NCI-H226 (cell line): ENCODE measurements at regions not wholly inside any gene's neighbourhood (a gene's known extent, or its start where the extent isn't known, plus 50 kb on each side); places are given as distances from the start of the nearest gene placed in this dataset.
A peak's percentile ranks its signal among the peaks of the same experiment; 100 is the strongest.

Experiments
- DNase-seq: peaks from one replicate; pipeline ENCODE4 v3.0.0-alpha.2; 2015

DNA sequence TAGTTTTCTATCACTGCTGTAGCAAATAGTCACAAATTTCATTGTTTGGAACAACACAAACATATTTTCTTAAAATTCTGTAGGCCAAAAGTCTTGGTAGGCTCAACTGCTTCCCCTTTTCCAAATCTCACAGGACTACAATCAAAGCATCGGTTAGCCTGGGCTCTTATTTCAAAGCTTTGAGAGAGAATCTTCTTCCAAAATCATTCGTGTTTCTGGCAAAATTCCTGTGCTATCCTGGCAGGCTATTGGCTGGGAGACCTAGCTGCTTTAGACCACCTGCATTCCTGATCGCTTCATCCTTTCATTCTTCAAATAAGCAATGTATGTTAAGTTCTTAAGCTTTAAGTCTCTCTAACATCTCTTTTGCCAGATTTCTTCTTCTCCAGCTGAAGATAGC lies 629.8 kb upstream of the CDH18 start:
- no peak for DNase-seq

DNA sequence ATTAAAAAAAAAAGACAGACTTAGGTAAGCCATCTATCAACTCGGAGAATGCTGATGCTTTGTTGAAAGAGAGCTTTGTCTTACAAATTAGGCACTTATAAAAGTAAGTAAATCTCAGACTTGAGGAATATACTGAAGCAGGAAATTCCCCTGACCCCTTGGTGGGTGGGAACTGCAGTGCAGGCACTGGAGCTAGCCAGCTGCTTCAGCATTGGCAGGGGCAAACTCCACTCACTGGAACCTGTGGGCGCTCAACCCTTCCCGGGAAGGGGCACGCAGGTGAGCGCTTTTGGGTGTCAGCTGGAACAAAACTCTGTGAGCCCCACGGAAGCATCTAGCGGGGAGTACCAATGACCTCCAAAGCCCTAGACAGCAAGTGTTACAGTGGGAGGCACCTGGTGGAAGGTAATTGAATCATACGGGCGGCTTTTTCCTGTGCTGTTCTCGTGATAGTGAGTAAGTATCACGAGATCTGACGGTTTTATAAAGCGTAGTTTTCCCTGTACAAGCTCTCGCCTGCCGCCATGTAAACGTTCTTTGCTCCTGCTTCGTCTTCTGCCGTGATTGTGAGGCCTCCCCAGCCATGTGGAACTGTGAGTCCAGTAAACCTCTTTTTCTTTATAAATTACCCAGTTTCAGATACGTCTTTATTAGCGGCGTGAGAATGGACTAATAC lies 628.0 kb upstream of the CDH18 start:
- no peak for DNase-seq

DNA sequence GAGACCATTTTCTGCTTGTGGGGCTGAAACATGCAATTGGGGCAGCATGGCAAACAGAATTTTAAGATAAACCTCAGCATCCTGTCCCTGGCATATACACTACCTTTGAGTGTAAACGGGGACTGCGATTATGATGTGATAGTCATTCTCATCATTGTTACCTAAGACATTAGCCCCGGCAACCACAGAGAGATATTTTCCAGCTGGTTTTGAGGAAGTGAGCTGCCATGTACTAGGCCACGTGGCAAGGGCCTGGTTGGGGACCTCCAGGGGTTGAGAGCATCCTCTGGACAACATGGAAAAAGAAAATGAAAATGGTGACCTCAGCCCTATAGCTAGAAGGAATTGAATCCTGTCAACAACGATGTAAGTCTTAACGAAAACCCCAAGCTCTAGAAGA lies 623.6 kb upstream of the CDH18 start:
- DNase-seq, result no peak

DNA sequence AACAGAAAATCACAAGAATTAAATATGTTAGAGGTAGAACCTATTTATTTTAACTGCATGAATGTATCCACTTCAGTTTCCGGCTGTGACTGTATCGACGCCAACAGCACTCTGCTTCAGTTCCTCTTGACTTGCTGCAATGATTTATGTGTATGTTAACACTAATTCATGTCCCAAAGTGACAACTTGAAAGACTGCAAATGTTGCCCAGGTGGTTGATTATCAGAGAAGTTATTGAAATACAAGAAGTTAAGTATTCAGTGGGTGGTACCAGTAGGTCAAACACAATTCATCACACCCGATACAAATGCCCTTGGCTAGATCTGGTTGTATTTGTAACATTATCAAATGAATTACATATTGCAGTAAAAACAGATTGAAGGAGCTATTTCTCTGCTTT lies 622.7 kb upstream of the CDH18 start:
- DNase-seq, result no peak

DNA sequence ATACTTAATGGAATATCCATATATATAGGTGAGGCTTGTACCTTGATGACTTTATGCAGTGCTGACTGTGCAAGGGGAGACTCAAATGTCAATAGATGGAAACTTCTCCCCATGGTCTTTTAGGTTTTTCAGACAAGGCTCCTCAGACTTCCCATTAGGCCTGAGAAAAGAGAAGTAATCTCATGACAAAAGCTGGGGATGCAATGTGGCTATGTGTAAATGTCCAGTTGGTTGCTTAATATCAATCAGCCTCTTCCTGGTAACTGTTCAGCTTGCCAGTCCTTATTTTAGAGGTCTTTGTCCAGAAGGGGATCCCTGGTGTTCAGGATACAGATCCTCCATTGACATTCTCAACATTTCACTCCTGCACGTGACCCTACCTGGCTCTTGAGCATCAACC lies 621.1 kb upstream of the CDH18 start:
- DNase-seq, result no peak

DNA sequence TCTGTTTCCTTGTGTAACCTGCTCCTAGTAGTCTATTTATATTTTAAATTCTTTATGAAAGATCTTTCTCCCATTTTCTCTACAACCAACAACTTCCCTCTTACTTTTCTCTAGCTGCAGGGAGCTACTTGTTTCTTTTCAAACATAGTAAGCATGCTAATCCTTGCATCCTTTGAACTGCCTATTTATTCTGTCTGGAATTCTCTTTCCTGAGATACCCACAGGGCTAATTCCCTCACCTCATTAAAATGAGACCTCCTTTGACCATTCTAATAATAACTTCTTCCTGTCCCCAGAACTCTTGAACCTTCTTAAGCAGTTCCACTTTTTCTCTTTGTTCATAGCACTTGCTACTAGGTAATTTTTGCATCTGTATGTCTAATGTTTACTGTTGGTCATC lies 620.6 kb upstream of the CDH18 start:
- no peak for DNase-seq

DNA sequence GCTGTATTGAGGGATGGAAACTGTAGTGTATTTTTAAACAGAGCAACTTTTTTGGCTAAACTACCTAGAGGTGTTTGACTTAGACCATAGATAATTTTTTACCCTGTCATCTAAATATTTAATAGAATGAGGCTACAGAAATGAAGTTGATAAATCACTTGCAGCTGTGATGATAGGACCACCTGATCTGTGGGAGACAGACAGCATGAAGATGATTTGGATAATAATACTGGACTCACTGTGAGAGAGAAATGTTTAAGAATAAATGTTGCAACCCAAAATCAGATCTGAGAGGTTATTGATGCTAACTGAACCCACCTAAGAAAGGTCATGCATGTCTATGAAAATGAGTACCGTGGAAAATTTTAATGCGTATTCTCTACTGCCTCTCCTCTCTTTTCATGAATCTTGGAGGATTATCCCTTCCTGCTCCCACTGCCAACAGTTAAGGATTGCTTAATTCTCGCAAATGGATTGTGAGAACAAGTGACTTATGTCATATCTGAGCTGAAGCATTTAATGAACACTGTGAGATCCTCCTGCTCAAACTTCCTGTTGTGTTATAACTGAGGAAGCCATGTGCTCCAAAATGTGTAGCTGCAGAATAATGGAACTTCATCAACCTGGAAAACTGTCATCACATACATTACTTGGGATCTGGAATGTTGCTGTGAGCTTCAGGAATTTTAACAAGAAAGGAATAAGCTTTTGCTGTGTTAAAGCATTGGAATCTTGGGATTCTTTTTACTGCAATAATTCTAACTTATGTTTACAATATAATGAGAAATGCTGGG lies 617.9 kb upstream of the CDH18 start:
- DNase-seq, result no peak

DNA sequence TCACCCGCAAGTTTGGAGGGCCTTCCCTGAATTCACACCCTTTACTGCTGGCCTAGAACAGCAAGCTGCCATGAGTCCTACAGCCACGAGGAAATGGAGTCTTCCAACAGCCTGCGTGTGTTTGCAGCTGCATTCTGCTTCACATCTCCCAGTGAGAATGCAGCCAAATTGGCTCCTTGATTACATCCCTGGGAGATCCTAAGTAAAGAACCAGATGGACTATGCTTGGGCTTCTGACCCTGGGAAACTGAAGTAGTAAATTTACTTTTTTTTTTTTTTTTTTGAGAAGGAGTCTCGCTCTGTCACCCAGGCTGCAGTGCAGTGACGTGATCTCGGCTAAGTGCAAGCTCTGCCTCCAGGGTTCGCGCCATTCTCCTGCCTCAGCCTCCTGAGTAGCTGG lies 617.0 kb upstream of the CDH18 start:
- DNase-seq, result no peak

DNA sequence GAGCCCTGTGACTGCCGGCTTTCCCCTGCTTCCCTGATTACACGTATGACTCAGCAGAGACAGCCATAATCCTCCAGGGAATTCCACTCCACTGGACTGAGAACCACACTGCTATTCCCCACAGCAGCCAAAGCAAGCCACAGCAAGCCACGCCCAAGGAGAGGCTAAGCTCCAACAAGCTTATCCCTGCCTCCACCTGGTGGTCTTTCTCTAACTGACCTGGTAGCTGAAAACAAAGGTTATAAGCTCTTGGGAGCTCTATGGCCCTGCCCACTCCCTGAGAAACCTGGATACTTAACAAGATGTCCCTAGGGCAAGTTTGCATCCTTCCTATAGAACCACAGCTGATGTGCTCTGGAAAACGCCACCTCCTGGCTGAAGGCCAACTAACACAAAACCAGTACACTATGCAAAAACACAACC lies 613.7 kb upstream of the CDH18 start:
- DNase-seq, result peak; percentile 82

DNA sequence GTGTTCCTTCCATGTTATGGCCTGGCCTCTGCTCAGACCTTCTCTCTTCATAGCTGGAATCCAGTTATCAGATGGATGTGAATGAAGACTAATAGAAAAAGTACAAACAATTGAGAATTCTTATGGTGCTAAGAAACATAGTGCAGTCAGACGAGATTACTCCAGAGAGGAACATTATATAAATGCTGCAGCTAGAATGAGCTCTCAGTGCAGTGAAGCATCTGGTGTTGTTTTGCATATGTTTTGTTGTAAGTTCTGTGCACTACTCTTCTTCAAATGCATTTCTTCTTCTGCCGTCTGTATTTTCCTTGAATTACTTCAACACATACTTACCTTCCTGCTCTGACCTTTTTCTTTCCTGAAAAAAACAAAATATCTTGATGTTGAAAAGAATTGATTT lies 602.4 kb upstream of the CDH18 start:
- no peak for DNase-seq

DNA sequence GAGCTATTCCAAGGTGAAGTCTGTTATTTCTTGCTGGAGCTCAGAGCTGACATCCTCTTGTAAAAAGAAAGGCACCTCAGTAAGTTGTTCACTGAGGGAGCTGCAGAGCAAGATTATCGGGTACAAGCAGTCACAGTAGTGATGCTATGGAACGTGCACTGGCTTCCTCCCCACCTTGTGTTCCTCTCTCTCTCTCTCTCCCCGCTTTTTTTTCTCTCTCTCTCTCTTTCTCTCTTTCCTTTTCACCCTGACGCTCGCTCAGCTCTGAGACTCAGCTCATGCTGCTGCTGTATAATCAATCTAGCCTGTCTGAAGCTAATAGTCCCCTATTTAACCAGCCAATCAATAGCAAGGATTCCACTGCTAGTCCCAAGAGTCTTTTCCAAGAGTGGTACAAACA lies 587.6 kb upstream of the CDH18 start:
- DNase-seq, result no peak

DNA sequence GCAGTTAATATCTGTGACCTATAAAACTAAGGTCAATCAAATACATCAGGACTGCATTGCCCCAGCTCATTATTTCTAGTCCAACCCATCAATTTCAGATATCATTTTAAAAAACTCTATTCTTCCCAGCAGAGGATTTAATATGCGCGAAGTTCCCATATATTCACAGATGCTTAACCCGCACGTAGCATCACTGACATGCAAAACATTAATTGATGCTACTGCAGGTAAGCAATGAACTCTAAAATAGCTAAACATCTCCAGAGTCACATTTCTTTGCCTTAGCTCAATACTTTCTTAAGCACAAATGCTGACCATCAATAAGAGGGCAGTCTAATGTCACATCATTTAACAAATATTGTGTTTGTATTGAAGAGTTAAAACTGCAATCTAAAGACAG lies 586.6 kb upstream of the CDH18 start:
- DNase-seq, result no peak

DNA sequence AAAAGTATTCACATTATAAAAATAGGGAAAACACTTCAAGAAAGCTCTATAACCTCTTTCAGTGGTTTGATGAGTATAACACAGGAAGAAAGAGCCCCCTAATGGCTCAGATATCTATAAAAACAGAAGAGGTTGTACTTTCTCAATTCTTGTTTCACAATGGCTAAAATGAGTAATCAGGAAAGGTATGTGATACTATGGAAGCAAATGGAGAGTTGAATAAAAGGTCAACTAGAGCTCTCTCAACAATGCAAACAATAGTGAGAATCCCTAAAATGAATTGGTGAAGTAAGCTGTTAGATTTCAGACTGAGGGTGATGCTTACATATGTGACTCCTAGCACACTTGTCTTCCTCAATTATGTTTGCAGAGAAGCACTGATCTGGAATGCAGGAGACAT lies 584.6 kb upstream of the CDH18 start:
- peak; percentile 86 for DNase-seq

DNA sequence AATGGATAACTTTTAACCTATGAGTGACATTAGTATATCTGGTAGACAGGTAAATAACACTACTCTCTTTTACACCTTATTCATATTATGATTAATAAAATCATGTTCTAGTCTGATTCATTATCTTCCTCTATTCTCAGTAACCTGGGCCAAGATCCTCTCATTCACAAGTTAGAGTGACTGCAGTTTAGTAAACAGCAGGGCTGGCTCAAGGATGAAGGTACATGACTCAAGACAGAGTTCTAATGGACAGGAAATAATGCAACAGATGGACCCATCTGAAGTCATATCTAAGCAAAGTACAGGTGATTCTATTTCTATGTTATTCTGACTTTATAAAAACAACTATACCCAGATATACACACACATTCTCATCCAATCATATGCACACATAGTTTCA lies 582.5 kb upstream of the CDH18 start:
- DNase-seq, result no peak

DNA sequence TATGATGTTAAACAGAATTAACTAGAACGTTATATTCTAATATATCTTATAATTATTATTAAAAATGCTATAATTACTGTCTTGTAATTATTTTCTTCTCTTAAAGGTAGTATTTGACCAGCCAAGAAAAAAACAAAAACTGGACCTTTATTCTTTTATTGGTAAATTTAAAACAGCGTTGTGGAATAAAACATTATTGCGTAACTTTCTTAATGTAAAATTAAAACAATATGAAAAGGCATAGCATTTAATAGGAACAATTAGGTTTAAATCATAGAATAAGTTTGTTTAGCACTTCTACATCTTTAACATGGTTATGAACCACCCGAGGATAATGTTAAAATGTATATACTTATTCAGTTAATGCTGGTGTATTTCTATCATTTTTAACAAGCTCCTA lies 574.5 kb upstream of the CDH18 start:
- DNase-seq, result no peak

DNA sequence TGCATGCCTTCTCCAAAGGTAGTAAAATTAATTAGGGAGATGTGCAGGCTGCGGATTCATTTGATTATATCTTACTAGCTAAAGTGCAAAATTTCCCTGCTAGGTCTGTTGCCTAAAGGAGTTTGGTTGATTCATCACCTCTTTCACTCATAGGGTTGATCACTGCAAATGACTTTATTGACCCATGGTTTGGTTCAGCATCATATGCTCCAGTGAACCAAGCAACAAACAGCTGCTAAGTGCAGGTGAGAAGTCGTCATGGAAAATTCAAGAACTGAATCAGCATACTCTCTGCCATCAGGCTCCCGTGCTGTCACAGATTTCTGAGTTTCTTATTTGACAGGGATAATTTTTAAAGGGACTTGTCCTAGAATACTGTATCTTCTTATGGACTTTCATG lies 571.8 kb upstream of the CDH18 start:
- DNase-seq, result no peak

DNA sequence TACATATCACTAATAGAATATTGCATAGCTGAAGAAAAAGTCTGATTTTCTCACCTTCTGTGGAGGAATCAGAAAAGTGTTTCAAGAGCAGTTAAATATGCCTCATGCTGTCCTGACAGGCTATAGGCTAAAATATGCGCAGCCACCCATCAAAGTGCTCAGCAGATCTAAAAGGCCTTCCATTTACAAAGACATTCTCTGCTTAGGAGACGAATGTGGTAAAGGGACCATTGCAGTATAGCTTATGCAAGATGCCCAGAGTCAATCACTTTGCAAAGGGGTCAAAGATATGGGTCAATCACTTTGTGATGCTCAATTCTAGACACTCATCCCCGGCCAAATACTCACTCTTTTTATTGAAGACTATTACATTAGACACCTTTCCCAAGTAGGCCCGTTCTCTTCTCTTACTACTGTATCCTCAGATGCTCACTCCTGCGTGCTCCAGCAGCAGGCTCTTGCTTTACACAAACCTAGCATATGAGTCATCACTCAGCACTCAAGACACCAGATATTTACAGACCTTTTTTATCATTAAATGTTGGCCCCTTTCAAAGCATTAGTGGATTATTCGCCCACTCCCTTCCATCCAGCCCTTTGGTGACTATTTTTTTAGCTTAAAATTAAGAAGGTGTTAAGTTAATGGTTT lies 568.2 kb upstream of the CDH18 start:
- DNase-seq, result peak; percentile 59

DNA sequence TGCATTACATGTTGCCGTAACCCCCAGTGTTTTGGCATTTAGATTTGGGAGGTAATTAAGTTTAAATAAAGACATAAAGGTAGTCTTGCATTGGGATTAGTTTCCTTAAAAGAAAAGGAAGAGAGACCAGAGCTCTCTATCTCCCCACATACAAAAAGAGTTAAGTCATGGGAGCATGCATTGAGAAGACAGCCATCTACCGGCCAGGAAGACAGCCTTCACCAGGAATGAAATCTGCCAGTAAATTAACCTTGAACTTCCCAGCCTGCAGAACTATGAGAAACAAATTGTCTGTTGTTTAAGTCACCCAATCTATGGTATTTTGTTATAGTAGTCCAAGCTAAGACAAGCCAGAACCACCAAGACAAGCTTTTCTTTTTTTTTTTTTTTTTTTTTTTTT lies 567.0 kb upstream of the CDH18 start:
- no peak for DNase-seq

DNA sequence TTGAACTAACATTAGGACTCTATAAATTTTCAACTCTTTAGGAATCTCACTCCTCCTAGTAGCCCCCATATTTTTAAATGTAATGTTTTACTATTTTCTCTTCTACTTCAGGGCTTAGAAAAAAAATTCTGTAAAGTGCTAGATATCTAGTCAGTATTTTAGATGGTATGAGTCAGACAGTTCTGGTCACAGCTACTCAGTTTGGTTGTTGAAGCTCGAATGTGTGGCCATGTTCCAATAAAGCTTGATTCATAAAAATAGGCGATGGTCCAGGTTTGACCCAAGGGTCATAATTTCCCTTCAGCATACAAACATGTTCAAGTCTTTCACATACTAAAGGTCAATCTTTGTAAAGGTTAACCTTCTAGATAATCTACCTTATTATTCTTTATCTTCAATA lies 566.0 kb upstream of the CDH18 start:
- peak; percentile 45 for DNase-seq

DNA sequence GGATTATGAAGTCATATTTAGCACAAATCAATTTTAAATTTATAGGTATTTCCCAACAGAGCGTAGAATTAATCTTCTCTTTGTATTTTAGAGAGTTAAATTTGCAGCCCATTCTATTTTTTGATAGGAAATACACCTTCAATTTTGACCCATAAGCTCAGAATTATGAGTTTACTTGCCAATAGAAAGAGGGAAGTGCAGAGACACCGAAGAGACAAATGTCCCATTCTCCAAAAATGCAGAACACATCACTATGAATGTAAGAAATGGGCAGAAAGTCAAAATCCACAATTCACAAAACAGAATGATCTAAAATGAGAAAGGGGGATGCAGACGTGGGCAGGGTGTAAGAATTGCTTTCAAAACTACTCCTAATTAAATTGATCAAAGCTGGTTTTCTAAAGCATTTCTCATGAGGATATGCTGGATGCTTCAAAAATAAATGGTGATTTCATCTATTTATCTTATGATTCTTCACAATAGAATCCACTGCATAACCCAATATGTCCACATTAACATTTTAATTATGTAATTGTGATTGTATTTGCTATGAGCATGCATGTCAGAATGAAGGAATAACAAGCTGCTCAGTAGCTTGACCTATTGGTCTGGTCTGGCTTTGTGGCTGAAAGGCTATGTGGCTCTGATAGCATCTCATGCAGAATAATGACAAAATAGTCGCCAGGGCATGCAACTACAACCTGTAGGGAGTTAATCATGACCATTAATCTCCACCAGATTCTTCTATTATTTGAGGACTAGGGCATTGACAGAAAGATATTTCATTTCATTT lies 550.1 kb upstream of the CDH18 start:
- no peak for DNase-seq

DNA sequence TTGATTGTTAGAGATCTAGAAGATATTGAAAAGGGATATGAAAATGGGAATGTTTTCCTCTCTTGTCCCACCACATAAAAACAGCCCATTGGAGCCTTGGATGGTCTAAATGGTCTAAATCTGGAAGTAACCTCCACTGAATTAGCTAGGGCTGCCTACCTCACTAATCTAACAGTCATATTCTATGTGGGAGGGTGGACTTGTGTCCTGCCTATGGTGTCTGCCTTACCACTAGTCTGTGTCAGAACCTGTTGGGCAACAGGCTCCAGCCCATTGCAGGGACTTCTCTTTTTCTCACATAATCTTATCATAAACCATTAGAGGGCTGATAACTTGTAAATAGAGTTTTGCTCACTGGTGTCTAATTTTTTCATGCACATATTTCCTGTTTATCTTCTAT lies 548.8 kb upstream of the CDH18 start:
- no peak for DNase-seq

DNA sequence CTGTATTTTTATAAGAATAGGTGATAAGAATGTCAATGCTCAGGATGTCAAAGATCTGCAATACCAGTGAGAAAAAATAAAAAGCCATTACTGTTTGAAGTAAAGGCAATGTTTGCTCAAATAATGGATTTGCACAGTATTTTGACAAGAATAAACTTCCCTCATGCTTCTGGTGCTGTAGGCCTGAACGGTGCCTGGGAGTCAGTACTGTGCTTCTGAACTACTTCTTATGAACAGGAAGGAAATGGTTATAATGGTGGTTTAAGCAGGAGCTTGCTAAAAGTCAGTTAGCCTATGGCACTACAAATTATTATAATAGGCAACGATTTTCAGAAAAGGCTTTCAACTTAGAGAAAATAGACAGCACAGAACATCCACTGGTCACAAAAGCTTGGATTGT lies 548.3 kb upstream of the CDH18 start:
- no peak for DNase-seq

DNA sequence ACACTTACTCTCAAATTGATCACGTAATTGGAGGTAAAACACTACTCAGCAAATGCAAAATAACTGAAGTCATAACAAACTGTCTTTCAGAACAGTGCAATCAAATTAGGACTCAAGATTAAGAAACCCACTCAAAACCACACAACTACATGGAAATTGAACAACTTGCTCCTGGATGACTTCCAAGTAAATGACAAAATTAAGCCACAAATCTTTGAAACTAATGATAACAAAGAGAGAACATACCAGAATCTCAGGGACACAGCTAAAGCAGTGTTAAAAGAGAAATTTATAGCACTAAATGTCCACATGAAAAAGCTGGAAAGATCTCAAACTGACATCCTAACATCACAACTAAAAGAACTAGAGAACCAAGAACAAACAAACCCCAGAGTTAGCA lies 540.5 kb upstream of the CDH18 start:
- DNase-seq, result no peak
